Common myeloid progenitor, CD34-positive (primary cell): ENCODE measurements at regions not wholly inside any gene's neighbourhood (a gene's known extent, or its start where the extent isn't known, plus 50 kb on each side); places are given as distances from the start of the nearest gene placed in this dataset.

ENCODE experiments used
- CTCF ChIA-PET: fragments of 350-600 bp; sonication (Branson Sonifier 250); formaldehyde crosslinking; loops from one replicate; lab custom pipeline; 2021; ENCODE audit warnings: antibody characterized with exemption; lab: Charles Lee
- POLR2A ChIA-PET: fragments of 350-600 bp; sonication (Branson Sonifier 250); formaldehyde crosslinking; loops from one replicate; lab custom pipeline; 2021; ENCODE audit warnings: antibody characterized with exemption; lab: Charles Lee
- DNase-seq, 3 donors: peaks; one replicate each; pipeline versions ENCODE4 v3.0.0 to v3.0.0-alpha.2; 2013
- H3K27ac ChIP-seq, 2 experiments: 1 replicate in 1 of 2; 2 replicates in 1 of 2; pipeline ENCODE4 v1.7.0; 2013; ENCODE audit warnings: inconsistent platforms in 2 of 2, low read length in 2 of 2, mild to moderate bottlenecking in 2 of 2, low read depth in 1 of 2, moderate library complexity in 1 of 2; ENCODE audit not compliant: severe bottlenecking in 2 of 2, insufficient read depth in 1 of 2, poor library complexity in 1 of 2
- H3K27me3 ChIP-seq, 5 experiments: replicated peaks in 2 of 5; 1 replicate in 3 of 5; 2 replicates in 2 of 5; pipeline versions ENCODE4 v1.6.1 to v1.7.0; 2013; ENCODE audit warnings: low read length in 4 of 5, mild to moderate bottlenecking in 2 of 5, moderate library complexity in 2 of 5, inconsistent platforms in 1 of 5; ENCODE audit not compliant: insufficient read depth in 5 of 5, control insufficient read depth in 4 of 5
- H3K36me3 ChIP-seq, 4 experiments: 1 replicate in 2 of 4; 2 replicates in 2 of 4; pipeline versions ENCODE4 v1.6.1 to v1.7.0; 2013; ENCODE audit warnings: low read length in 3 of 4, control low read depth in 1 of 4, mild to moderate bottlenecking in 1 of 4; ENCODE audit not compliant: control insufficient read depth in 4 of 4, insufficient read depth in 4 of 4
- H3K4me1 ChIP-seq, 4 experiments: 1 replicate in 3 of 4; 2 replicates in 1 of 4; pipeline versions ENCODE4 v1.6.1 to v1.7.1; 2013; ENCODE audit warnings: low read length in 3 of 4, mild to moderate bottlenecking in 3 of 4, control low read depth in 1 of 4, inconsistent platforms in 1 of 4, moderate library complexity in 1 of 4; ENCODE audit not compliant: control insufficient read depth in 4 of 4, insufficient read depth in 4 of 4; ENCODE audit errors: control extremely low read depth in 1 of 4
- H3K4me3 ChIP-seq, 7 experiments: 1 replicate in 4 of 7; 2 replicates in 3 of 7; pipeline versions ENCODE4 v1.5.1 to v1.7.0; 2013; ENCODE audit warnings: mild to moderate bottlenecking in 7 of 7, low read length in 6 of 7, moderate library complexity in 6 of 7, inconsistent platforms in 2 of 7, low read depth in 2 of 7, control low read depth in 1 of 7; ENCODE audit not compliant: insufficient read depth in 4 of 7, control insufficient read depth in 1 of 7; ENCODE audit errors: extremely low read depth in 1 of 7
- H3K9me3 ChIP-seq, 5 experiments: 1 replicate in 4 of 5; 2 replicates in 1 of 5; pipeline versions ENCODE4 v1.6.1 to v1.7.1; 2013; ENCODE audit warnings: low read length in 4 of 5, mild to moderate bottlenecking in 2 of 5, inconsistent platforms in 1 of 5, low read depth in 1 of 5, moderate library complexity in 1 of 5; ENCODE audit not compliant: control insufficient read depth in 4 of 5, insufficient read depth in 2 of 5; ENCODE audit errors: control extremely low read depth in 1 of 5
- WGBS: methylation state at CpG from one replicate; pipeline ENCODE4 v1.1.5; 2013; ENCODE audit not compliant: insufficient coverage; 5-methylcytosine and 5-hydroxymethylcytosine counted together

- no peaks in the 10 kb centered on the region for H3K36me3 ChIP-seq
- H3K4me3 ChIP-seq = no peak overlapping the region
- no peak overlapping the region for H3K27ac ChIP-seq
- H3K27me3 ChIP-seq = no peaks in the 10 kb centered on the region
- H3K9me3 ChIP-seq = peaks cover 0 to 2% (median 0%) of the 10 kb centered on the region in 5 experiments
- DNase-seq = no peak
- ChIA-PET POLR2A (no interaction called here), CTCF (interaction anchor here (0.7 kb wide), 1 partner anchor 1896 kb away, joined by 3 read pairs; no protein-coding TSS in a partner anchor)
- no peaks in the 10 kb centered on the region for H3K4me1 ChIP-seq
- WGBS = 80% methylated on average over 2 of the region's 3 CpGs
Observed at GRCh38 chr22:34914846-34915245, 151.1 kb upstream of the ISX start.

DNA sequence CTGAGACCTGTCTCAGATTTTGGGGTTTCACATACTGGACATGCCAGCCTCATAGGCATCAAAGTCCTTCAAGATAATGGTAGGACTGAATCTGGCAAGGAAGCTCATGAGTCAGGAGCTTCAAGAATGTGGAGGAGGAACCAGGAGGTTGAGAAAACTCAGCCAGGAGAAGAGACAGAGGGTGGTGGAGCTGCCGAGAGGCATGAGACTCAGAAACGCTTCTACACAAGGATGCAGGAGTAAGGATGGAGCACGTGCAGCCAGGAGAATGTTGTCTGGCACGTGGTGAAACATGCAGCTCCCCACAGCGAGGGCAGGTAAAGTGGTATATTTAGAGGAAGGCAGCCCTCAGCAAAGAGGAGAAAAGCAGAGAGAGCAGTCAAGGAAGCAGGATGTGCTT lies 148.7 kb upstream of the ISX start:
- WGBS = 91% methylated on average over 5 of the region's 5 CpGs
- H3K4me1 ChIP-seq = no peaks in the 10 kb centered on the region
- DNase-seq = no peak
- no peaks in the 10 kb centered on the region for H3K36me3 ChIP-seq
- POLR2A ChIA-PET = no interaction called here
- H3K4me3 ChIP-seq = no peak overlapping the region
- CTCF ChIA-PET = no interaction called here
- H3K9me3 ChIP-seq = peaks cover 0 to 2% (median 0%) of the 10 kb centered on the region in 5 experiments
- H3K27me3 ChIP-seq = no peaks in the 10 kb centered on the region
- H3K27ac ChIP-seq = no peak overlapping the region

DNA sequence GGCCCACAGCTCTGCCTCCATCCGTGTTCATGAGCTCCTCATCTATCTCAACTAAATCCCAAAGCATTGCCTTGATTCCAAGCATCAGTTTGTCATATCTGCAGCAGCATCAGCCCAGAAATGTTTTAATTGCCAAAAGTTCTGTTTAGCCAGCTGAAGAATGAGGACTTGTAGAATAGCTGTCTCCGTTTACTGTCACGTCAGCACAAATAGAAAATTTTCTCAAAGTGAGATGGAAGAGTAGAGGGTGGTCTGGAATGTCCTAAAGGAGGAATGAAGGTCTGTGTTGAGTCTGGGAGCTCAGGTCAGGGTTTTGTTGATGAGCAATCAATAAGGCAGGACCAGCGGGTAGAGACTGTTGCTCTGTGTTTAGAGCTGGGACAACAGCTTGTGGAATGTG lies 134.9 kb upstream of the ISX start:
- ChIA-PET POLR2A (no interaction called here), CTCF (no interaction called here)
- H3K27me3 ChIP-seq = no peaks in the 10 kb centered on the region
- H3K27ac ChIP-seq = no peak overlapping the region
- DNase-seq = no peak
- H3K9me3 ChIP-seq = no peaks in the 10 kb centered on the region
- H3K36me3 ChIP-seq = no peaks in the 10 kb centered on the region
- no peaks in the 10 kb centered on the region for H3K4me1 ChIP-seq
- WGBS = 86% methylated on average over 4 of the region's 4 CpGs
- H3K4me3 ChIP-seq = no peak overlapping the region

DNA sequence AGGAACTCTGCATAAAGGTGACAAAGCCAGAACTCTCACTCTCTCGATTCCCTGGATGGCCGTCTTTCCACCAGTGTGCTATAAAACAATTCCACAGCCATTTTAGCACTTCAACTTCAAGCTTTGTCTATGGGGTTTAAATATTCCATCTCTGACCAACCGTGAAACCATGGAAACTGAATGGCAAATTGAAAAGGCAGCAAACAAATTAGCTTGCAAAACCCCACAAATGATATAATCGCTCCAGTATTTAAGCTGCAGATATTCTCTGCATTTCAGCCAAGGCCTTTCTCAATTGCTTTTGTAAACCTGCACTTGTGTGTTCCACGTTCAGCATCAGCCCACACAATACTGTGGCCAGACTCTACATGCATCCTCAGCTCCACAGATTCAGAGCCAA lies 131.7 kb upstream of the ISX start:
- DNase-seq = no peak
- WGBS = 93% methylated on average over 4 of the region's 5 CpGs
- no peaks in the 10 kb centered on the region for H3K9me3 ChIP-seq
- CTCF ChIA-PET = no interaction called here
- H3K27me3 ChIP-seq = no peaks in the 10 kb centered on the region
- H3K4me1 ChIP-seq = no peaks in the 10 kb centered on the region
- H3K4me3 ChIP-seq = no peak overlapping the region
- H3K27ac ChIP-seq = no peak overlapping the region
- POLR2A ChIA-PET = no interaction called here
- no peaks in the 10 kb centered on the region for H3K36me3 ChIP-seq

GRCh38 chr22:34943830-34944229 lies 122.1 kb upstream of the ISX start:
- no peak for DNase-seq
- H3K27me3 ChIP-seq = peaks cover 0 to 2% (median 0%) of the 10 kb centered on the region in 5 experiments
- CTCF ChIA-PET = no interaction called here
- no peaks in the 10 kb centered on the region for H3K36me3 ChIP-seq
- H3K27ac ChIP-seq = no peak overlapping the region
- H3K4me3 ChIP-seq = no peak overlapping the region
- no peaks in the 10 kb centered on the region for H3K4me1 ChIP-seq
- POLR2A ChIA-PET = no interaction called here
- 100% methylated on average over 2 of the region's 2 CpGs for WGBS
- H3K9me3 ChIP-seq = no peaks in the 10 kb centered on the region

DNA sequence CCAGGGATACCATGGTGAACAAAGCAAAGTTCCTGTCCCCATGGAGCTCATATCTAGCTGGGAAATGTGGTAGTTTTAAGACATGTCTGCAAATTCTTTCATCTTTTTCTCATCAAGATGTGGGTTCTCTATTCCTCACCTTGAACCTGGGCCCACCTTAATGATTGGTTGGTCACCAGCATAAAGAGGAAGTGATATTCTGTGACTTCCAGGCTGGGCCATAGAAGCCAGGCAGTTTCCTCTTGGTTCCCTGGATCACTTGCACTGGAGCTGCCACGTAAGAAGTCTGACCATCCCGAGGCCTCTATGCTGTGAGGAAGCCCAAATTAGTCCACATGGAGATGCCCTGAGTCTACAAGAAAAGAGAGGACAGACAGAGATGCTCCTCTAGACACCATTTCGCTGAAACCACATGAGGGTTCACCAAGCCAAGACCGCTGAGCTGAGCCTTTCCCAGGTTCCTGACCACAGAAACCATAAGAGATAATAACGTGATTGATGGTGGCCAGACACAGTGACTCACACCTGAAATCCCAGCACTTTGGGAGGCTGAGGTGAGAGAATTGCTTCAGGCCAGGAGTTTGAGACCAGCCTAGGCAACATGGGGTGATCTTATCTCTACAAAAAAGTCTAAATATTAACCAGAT lies 119.5 kb upstream of the ISX start:
- H3K4me3 ChIP-seq = no peak overlapping the region
- H3K36me3 ChIP-seq = no peaks in the 10 kb centered on the region
- CTCF ChIA-PET = no interaction called here
- whole genome bisulfite sequencing = 92% methylated on average over 5 of the region's 5 CpGs
- no peak for DNase-seq
- H3K9me3 ChIP-seq = no peaks in the 10 kb centered on the region
- H3K4me1 ChIP-seq = no peaks in the 10 kb centered on the region
- peaks cover 0 to 2% (median 0%) of the 10 kb centered on the region in 5 experiments for H3K27me3 ChIP-seq
- POLR2A ChIA-PET = no interaction called here
- H3K27ac ChIP-seq = no peak overlapping the region

GRCh38 chr22:34950489-34950888 lies 115.5 kb upstream of the ISX start:
- no peaks in the 10 kb centered on the region for H3K36me3 ChIP-seq
- DNase-seq = no peak
- H3K27me3 ChIP-seq = no peaks in the 10 kb centered on the region
- no peaks in the 10 kb centered on the region for H3K9me3 ChIP-seq
- ChIA-PET POLR2A (no interaction called here), CTCF (no interaction called here)
- H3K4me1 ChIP-seq = no peaks in the 10 kb centered on the region
- WGBS = 50% methylated on average over 1 of the region's 4 CpGs
- H3K27ac ChIP-seq = no peak overlapping the region
- no peak overlapping the region for H3K4me3 ChIP-seq
